ENCODE measurements at regions not wholly inside any gene's neighbourhood (a gene's known extent, or its start where the extent isn't known, plus 50 kb on each side); places are given as distances from the start of the nearest gene placed in this dataset.

DNA sequence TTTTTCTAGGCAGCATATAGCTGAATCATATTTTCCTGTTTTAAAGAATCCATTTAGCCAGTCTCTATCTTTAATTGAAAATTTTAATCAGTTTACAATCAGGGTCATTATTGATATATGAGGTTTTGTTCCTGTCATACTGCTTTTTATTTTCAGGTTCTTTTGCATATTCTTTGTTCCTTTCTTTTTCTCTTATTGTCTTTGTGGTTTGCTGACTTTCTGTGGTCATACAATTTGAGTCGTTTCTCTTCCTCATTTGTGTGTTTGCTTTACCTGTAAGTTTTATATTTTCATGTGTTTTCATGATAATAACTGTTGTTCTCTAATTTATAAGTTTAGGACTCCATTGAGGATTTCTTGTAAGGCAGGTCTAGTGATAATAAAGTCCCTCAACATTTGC lies 812.6 kb downstream of the DACH1 start:
- no peak for TF ChIP-seq CTCF (IDR thresholded peaks at IDR 0.05)
- no peak for TF ChIP-seq POLR2A (IDR thresholded peaks at IDR 0.05; ENCODE audit: low read length)
- TF ChIP-seq MAX (IDR thresholded peaks at IDR 0.05), result no peak
- TF ChIP-seq, protein P1, sequence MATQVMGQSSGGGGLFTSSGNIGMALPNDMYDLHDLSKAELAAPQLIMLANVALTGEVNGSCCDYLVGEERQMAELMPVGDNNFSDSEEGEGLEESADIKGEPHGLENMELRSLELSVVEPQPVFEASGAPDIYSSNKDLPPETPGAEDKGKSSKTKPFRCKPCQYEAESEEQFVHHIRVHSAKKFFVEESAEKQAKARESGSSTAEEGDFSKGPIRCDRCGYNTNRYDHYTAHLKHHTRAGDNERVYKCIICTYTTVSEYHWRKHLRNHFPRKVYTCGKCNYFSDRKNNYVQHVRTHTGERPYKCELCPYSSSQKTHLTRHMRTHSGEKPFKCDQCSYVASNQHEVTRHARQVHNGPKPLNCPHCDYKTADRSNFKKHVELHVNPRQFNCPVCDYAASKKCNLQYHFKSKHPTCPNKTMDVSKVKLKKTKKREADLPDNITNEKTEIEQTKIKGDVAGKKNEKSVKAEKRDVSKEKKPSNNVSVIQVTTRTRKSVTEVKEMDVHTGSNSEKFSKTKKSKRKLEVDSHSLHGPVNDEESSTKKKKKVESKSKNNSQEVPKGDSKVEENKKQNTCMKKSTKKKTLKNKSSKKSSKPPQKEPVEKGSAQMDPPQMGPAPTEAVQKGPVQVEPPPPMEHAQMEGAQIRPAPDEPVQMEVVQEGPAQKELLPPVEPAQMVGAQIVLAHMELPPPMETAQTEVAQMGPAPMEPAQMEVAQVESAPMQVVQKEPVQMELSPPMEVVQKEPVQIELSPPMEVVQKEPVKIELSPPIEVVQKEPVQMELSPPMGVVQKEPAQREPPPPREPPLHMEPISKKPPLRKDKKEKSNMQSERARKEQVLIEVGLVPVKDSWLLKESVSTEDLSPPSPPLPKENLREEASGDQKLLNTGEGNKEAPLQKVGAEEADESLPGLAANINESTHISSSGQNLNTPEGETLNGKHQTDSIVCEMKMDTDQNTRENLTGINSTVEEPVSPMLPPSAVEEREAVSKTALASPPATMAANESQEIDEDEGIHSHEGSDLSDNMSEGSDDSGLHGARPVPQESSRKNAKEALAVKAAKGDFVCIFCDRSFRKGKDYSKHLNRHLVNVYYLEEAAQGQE (IDR thresholded peaks at IDR 0.05), result no peak
- TF ChIP-seq TP53 (CRISPR knock-in tag; IDR thresholded peaks at IDR 0.05), result no peak
